Activated CD4-positive, alpha-beta T cell treated with anti-CD3 and anti-CD28 coated beads, Interleukin-2, Interleukin-4, amounts not matched to agents 100 ng/mL and 50 ng/mL, durations not matched to agents 16 hours and 8 hours (primary cell): ENCODE measurements at regions not wholly inside any gene's neighbourhood (a gene's known extent, or its start where the extent isn't known, plus 50 kb on each side); places are given as distances from the start of the nearest gene placed in this dataset.
"Not testable (repeated sequence)": the region's sequence is repeated elsewhere in the genome, so short reads cannot be mapped to it uniquely, and the experiment has no call there.

Source experiments
- DNase-seq: peaks from one replicate; pipeline ENCODE4 v3.0.0-alpha.2; 2020; ENCODE audit warnings: low spot score

GRCh38 chr1:232415481-232415880 lies 214.5 kb downstream of the SIPA1L2 start:
- not testable (repeated sequence) for DNase-seq

GRCh38 chr1:232414100-232414499 lies 215.8 kb downstream of the SIPA1L2 start:
- no peak for DNase-seq

GRCh38 chr1:232413674-232414073 lies 216.3 kb downstream of the SIPA1L2 start:
- DNase-seq = no peak

- no peak for DNase-seq
These were observed 220.3 kb downstream of the SIPA1L2 start for GRCh38 chr1:232409584-232409983.

GRCh38 chr1:232407120-232407519 lies 222.8 kb downstream of the SIPA1L2 start:
- DNase-seq = no peak

GRCh38 chr1:232405781-232406180 lies 224.2 kb downstream of the SIPA1L2 start:
- DNase-seq = no peak

GRCh38 chr1:232404981-232405731 lies 224.8 kb downstream of the SIPA1L2 start:
- DNase-seq = no peak

GRCh38 chr1:232404227-232404626 lies 225.7 kb downstream of the SIPA1L2 start:
- DNase-seq = no peak

GRCh38 chr1:232403017-232403714 lies 226.8 kb downstream of the SIPA1L2 start:
- DNase-seq = no peak

GRCh38 chr1:232398823-232399222 lies 231.1 kb downstream of the SIPA1L2 start:
- no peak for DNase-seq

- no peak for DNase-seq
These were observed 236.3 kb downstream of the SIPA1L2 start for GRCh38 chr1:232393444-232394146.

- DNase-seq = no peak
These were observed 236.9 kb downstream of the SIPA1L2 start for GRCh38 chr1:232393010-232393409.

- no peak for DNase-seq
These were observed 239.3 kb downstream of the SIPA1L2 start for GRCh38 chr1:232390590-232390989.

GRCh38 chr1:232389744-232390143 lies 240.2 kb downstream of the SIPA1L2 start:
- DNase-seq = no peak

GRCh38 chr1:232388363-232388762 lies 241.6 kb downstream of the SIPA1L2 start:
- no peak for DNase-seq

- no peak for DNase-seq
These were observed 243.0 kb downstream of the SIPA1L2 start for GRCh38 chr1:232386721-232387510.

GRCh38 chr1:232386294-232386693 lies 243.6 kb downstream of the SIPA1L2 start:
- DNase-seq = no peak

- no peak for DNase-seq
These were observed 244.7 kb downstream of the SIPA1L2 start for GRCh38 chr1:232385221-232385620.

GRCh38 chr1:232384171-232384883 lies 245.6 kb downstream of the SIPA1L2 start:
- no peak for DNase-seq

GRCh38 chr1:232383455-232384123 lies 246.3 kb downstream of the SIPA1L2 start:
- no peak for DNase-seq

GRCh38 chr1:232382671-232383070 lies 247.3 kb downstream of the SIPA1L2 start:
- DNase-seq = no peak
